H9 (cell line): ENCODE measurements at regions not wholly inside any gene's neighbourhood (a gene's known extent, or its start where the extent isn't known, plus 50 kb on each side); places are given as distances from the start of the nearest gene placed in this dataset.

Experiments
- DNase-seq: peaks from one replicate; pipeline ENCODE4 v3.0.0-alpha.2; 2017
- H2AFZ ChIP-seq: one replicate; pipeline ENCODE4 v1.6.1; 2013; ENCODE audit warnings: mild to moderate bottlenecking, low read length, control low read depth, moderate library complexity
- H2AK5ac ChIP-seq: 2 replicates; pipeline ENCODE4 v1.6.1; 2013; ENCODE audit warnings: low read length, control low read depth, mixed read lengths; ENCODE audit not compliant: insufficient read length
- H2BK120ac ChIP-seq: one replicate; pipeline ENCODE4 v1.6.1; 2013; ENCODE audit warnings: low read depth, mild to moderate bottlenecking, low read length, control low read depth, inconsistent platforms; ENCODE audit not compliant: poor library complexity, severe bottlenecking
- H2BK12ac ChIP-seq: 2 replicates; pipeline ENCODE4 v1.6.1; 2013; ENCODE audit warnings: low read length, control low read depth, mixed read lengths, low read depth; ENCODE audit not compliant: insufficient read length
- H2BK15ac ChIP-seq: 2 replicates; pipeline ENCODE4 v1.6.1; 2013; ENCODE audit warnings: low read depth, low read length, control low read depth
- H2BK20ac ChIP-seq: one replicate; pipeline ENCODE4 v1.6.1; 2013; ENCODE audit warnings: low read depth, mild to moderate bottlenecking, low read length, control low read depth, inconsistent platforms; ENCODE audit not compliant: poor library complexity, severe bottlenecking
- H2BK5ac ChIP-seq: 2 replicates; pipeline ENCODE4 v1.6.1; 2013; ENCODE audit warnings: low read length, control low read depth, mixed read lengths; ENCODE audit not compliant: insufficient read length
- H3K14ac ChIP-seq: 2 replicates; pipeline ENCODE4 v1.6.1; 2013; ENCODE audit warnings: low read length, control low read depth; ENCODE audit not compliant: insufficient read depth
- H3K18ac ChIP-seq: 2 replicates; pipeline ENCODE4 v1.6.1; 2013; ENCODE audit warnings: low read depth, mild to moderate bottlenecking, mixed read lengths, low read length, control low read depth; ENCODE audit not compliant: insufficient read length
- H3K23ac ChIP-seq: 2 replicates; pipeline ENCODE4 v1.6.1; 2013; ENCODE audit warnings: low read length, control low read depth, mixed read lengths, low read depth; ENCODE audit not compliant: insufficient read length
- H3K23me2 ChIP-seq: 2 replicates; pipeline ENCODE4 v1.6.1; 2013; ENCODE audit warnings: low read depth, mild to moderate bottlenecking, mixed read lengths, low read length, control low read depth; ENCODE audit not compliant: insufficient read length, poor library complexity, severe bottlenecking
- H3K27ac ChIP-seq: 2 replicates; pipeline ENCODE4 v1.5.1; 2013; ENCODE audit warnings: low read length, control low read depth, mixed read lengths, low read depth; ENCODE audit not compliant: insufficient read length
- H3K27me3 ChIP-seq: 2 replicates; pipeline ENCODE4 v1.6.1; 2013; ENCODE audit warnings: low read length, control low read depth, inconsistent platforms; ENCODE audit not compliant: insufficient read depth
- H3K4ac ChIP-seq: 2 replicates; pipeline ENCODE4 v1.6.1; 2013; ENCODE audit warnings: low read depth, mild to moderate bottlenecking, control low read depth, inconsistent platforms, low read length, moderate library complexity
- H3K4me1 ChIP-seq: 2 replicates; pipeline ENCODE4 v1.6.1; 2013; ENCODE audit warnings: low read length, control low read depth, inconsistent platforms; ENCODE audit not compliant: insufficient read depth
- H3K4me2 ChIP-seq: 2 replicates; pipeline ENCODE4 v1.6.1; 2013; ENCODE audit warnings: low read length, control low read depth, mixed read lengths; ENCODE audit not compliant: insufficient read length, insufficient read depth
- H3K56ac ChIP-seq: 2 replicates; pipeline ENCODE4 v1.6.1; 2013; ENCODE audit warnings: low read depth, mild to moderate bottlenecking, mixed read lengths, low read length, control low read depth; ENCODE audit not compliant: insufficient read length
- H3K79me1 ChIP-seq: 2 replicates; pipeline ENCODE4 v1.6.1; 2013; ENCODE audit warnings: low read depth, mild to moderate bottlenecking, moderate library complexity, low read length, control low read depth, inconsistent platforms; ENCODE audit not compliant: insufficient read depth, poor library complexity, severe bottlenecking
- H3K79me2 ChIP-seq: 2 replicates; pipeline ENCODE4 v1.6.1; 2013; ENCODE audit warnings: low read length, control low read depth, inconsistent platforms; ENCODE audit not compliant: insufficient read depth
- H3K9ac ChIP-seq: 2 replicates; pipeline ENCODE4 v1.6.1; 2013; ENCODE audit warnings: low read length, control low read depth, mixed read lengths; ENCODE audit not compliant: insufficient read length; ENCODE audit errors: extremely low read depth
- H3K9me3 ChIP-seq: one replicate; pipeline ENCODE4 v1.6.1; 2013; ENCODE audit warnings: low read depth, low read length, inconsistent platforms; ENCODE audit not compliant: control insufficient read depth
- H3T11ph ChIP-seq: one replicate; pipeline ENCODE4 v1.6.1; 2013; ENCODE audit warnings: mild to moderate bottlenecking, low read length, control low read depth, inconsistent platforms
- H4K20me1 ChIP-seq: one replicate; pipeline ENCODE4 v1.6.1; 2013; ENCODE audit not compliant: control insufficient read depth, insufficient read length, insufficient read depth
- H4K5ac ChIP-seq: 2 replicates; pipeline ENCODE4 v1.6.1; 2013; ENCODE audit warnings: low read depth, mild to moderate bottlenecking, mixed read lengths, low read length, control low read depth; ENCODE audit not compliant: insufficient read length
- H4K8ac ChIP-seq: replicated peaks from 2 replicates; pipeline ENCODE4 v1.6.1; 2013; ENCODE audit warnings: low read length, control low read depth, mixed read lengths, low read depth; ENCODE audit not compliant: insufficient read length
- H4K91ac ChIP-seq: 2 replicates; pipeline ENCODE4 v1.6.1; 2013; ENCODE audit warnings: low read depth, mild to moderate bottlenecking, moderate library complexity, mixed read lengths, low read length, control low read depth; ENCODE audit not compliant: insufficient read length
- H3K27ac Mint-ChIP-seq, 3 experiments: 2 replicates in 2 of 3; 3 replicates in 1 of 3; pipeline ENCODE4 v1.8.0; 2020 to 2021; ENCODE audit warnings: mixed read lengths in 3 of 3, mild to moderate bottlenecking in 1 of 3, moderate library complexity in 1 of 3
- H3K27me3 Mint-ChIP-seq: 2 replicates; pipeline ENCODE4 v1.8.0; 2021; ENCODE audit warnings: low read depth, mild to moderate bottlenecking, moderate library complexity, mixed read lengths
- H3K36me3 Mint-ChIP-seq, 3 experiments: 2 replicates in 2 of 3; 3 replicates in 1 of 3; pipeline ENCODE4 v1.8.0; 2020 to 2021; ENCODE audit warnings: low read depth in 3 of 3, mixed read lengths in 3 of 3; ENCODE audit not compliant: insufficient read depth in 1 of 3
- H3K4me1 Mint-ChIP-seq, 2 experiments: 2 replicates each; pipeline ENCODE4 v1.8.0; 2020; ENCODE audit warnings: mixed read lengths in 2 of 2
- H3K4me3 Mint-ChIP-seq, 2 experiments: 2 replicates in 1 of 2; 3 replicates in 1 of 2; pipeline ENCODE4 v1.8.0; 2020 to 2021; ENCODE audit warnings: mild to moderate bottlenecking in 2 of 2, mixed read lengths in 2 of 2, moderate library complexity in 1 of 2
- H3K9me3 Mint-ChIP-seq, 2 experiments: 2 replicates in 1 of 2; 3 replicates in 1 of 2; pipeline ENCODE4 v1.8.0; 2020; ENCODE audit warnings: mild to moderate bottlenecking in 2 of 2, mixed read lengths in 2 of 2, moderate library complexity in 1 of 2
- CTCF ChIP-seq: fragments of 200-600 bp; sonication (generic); conservative IDR thresholded peaks from 3 replicates; pipeline ENCODE4 v1.8.0; 2021; ENCODE audit warnings: antibody characterized with exemption, mild to moderate bottlenecking
- WGBS: extraction: QIAGEN DNeasy Blood & Tissue Kit; methylation state at CpG from one replicate; pipeline ENCODE4 v1.1.7; 2013; ENCODE audit warnings: missing lambda C conversion rate, low lambda C conversion rate, mixed read lengths; ENCODE audit not compliant: insufficient read length; ENCODE audit errors: extremely low coverage; 5-methylcytosine and 5-hydroxymethylcytosine counted together

- Histone ChIP-seq H3K14ac (no peak overlapping the region), H2AK5ac (no peak overlapping the region), H3K9me3 (no peaks in the 10 kb centered on the region), H3K4me1 (peaks cover 10% of the 10 kb centered on the region; the same call in 1 of the 2 replicates), H3K27ac (no peak overlapping the region), H3K18ac (no peak overlapping the region), H4K91ac (no peak overlapping the region), H3K23ac (no peak overlapping the region), H2AFZ (no peak overlapping the region), H2BK120ac (no peak overlapping the region), H3K79me1 (no peaks in the 10 kb centered on the region), H2BK15ac (no peak overlapping the region), H3K23me2 (no peaks in the 10 kb centered on the region), H4K20me1 (no peaks in the 10 kb centered on the region), H3K27me3 (no peaks in the 10 kb centered on the region), H3K79me2 (no peaks in the 10 kb centered on the region), H3K56ac (no peak overlapping the region), H4K5ac (no peak overlapping the region), H2BK5ac (no peak overlapping the region), H3K9ac (no peak overlapping the region), H3T11ph (no peak overlapping the region), H2BK20ac (no peak overlapping the region), H3K4me2 (no peak overlapping the region), H3K4ac (no peak overlapping the region), H2BK12ac (no peak overlapping the region), H4K8ac (no peak overlapping the region)
- no peak overlapping the region for H3K4me3 Mint-ChIP-seq
- H3K27me3 Mint-ChIP-seq, result 0 out of 2 replicates have a peak, but pooled peaks cover 4% of the 10 kb centered on the region
- peak; percentile 78 for DNase-seq
- peak overlapping the region in 2 of 3 experiments; percentile 19 to 37; a peak in 2 of 7 replicates for H3K27ac Mint-ChIP-seq
- no peaks in the 10 kb centered on the region; a peak in 1 of 7 replicates for H3K36me3 Mint-ChIP-seq
- no peak for TF ChIP-seq CTCF
- H3K9me3 Mint-ChIP-seq, result no peaks in the 10 kb centered on the region
- peaks cover 44% of the 10 kb centered on the region in 2 experiments for H3K4me1 Mint-ChIP-seq
- WGBS, result no CpG with 5 or more reads among the region's 3 CpGs
These were observed 166.9 kb upstream of the MCHR2 start for GRCh38 chr6:100160930-100161329.
